ENCODE measurements at regions not wholly inside any gene's neighbourhood (a gene's known extent, or its start where the extent isn't known, plus 50 kb on each side); places are given as distances from the start of the nearest gene placed in this dataset.

DNA sequence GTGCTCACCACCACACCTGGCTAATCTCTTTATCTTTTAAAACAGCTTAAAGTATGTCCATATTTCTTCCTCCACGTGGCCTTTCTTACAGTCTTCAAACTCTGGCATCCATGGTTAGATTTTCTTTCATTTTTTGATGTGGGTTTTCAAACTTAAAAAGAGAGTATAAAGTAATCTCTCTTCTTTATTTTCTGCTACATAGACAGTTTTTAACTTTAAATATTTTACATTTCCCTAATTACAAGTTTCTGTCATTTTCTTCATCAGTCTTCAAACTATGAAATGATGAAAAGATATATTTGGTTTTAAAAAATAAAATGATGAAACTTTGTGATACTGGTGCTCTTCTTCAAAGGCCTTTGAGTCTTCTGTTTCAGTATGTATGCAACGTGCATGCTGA, 143.5 kb upstream of the ESRRG start:
- H3K4me1 ChIP-seq (ENCODE audit: low read length) = no peaks in the 10 kb centered on the region
- H3K9ac ChIP-seq (ENCODE audit: low read length) = no peak overlapping the region
- H3K36me3 ChIP-seq (replicated peaks; ENCODE audit: low read depth, low read length) = no peaks in the 10 kb centered on the region
- TF ChIP-seq, protein P1, sequence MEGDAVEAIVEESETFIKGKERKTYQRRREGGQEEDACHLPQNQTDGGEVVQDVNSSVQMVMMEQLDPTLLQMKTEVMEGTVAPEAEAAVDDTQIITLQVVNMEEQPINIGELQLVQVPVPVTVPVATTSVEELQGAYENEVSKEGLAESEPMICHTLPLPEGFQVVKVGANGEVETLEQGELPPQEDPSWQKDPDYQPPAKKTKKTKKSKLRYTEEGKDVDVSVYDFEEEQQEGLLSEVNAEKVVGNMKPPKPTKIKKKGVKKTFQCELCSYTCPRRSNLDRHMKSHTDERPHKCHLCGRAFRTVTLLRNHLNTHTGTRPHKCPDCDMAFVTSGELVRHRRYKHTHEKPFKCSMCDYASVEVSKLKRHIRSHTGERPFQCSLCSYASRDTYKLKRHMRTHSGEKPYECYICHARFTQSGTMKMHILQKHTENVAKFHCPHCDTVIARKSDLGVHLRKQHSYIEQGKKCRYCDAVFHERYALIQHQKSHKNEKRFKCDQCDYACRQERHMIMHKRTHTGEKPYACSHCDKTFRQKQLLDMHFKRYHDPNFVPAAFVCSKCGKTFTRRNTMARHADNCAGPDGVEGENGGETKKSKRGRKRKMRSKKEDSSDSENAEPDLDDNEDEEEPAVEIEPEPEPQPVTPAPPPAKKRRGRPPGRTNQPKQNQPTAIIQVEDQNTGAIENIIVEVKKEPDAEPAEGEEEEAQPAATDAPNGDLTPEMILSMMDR (IDR thresholded peaks at IDR 0.05; ENCODE audit: low read depth, low read length) = no peak
- TF ChIP-seq EZH2phosphoT487 (IDR thresholded peaks at IDR 0.05; ENCODE audit: low read depth) = no peak
- no peaks in the 10 kb centered on the region for H3K9me3 ChIP-seq (ENCODE audit: insufficient read depth, low read length)
- no peak overlapping the region for H3K4me3 ChIP-seq (ENCODE audit: low read length)
- no peak overlapping the region for H2AFZ ChIP-seq (ENCODE audit: low read depth, low read length)
- H3K4me2 ChIP-seq (ENCODE audit: low read length) = no peak overlapping the region
- H3K27ac ChIP-seq (ENCODE audit: low read length) = no peak overlapping the region
- no peaks in the 10 kb centered on the region for H4K20me1 ChIP-seq (ENCODE audit: insufficient read depth, low read length)
- H3K27me3 ChIP-seq (ENCODE audit: low read depth, low read length) = no peaks in the 10 kb centered on the region
- no peaks in the 10 kb centered on the region for H3K79me2 ChIP-seq (ENCODE audit: low read length)

DNA sequence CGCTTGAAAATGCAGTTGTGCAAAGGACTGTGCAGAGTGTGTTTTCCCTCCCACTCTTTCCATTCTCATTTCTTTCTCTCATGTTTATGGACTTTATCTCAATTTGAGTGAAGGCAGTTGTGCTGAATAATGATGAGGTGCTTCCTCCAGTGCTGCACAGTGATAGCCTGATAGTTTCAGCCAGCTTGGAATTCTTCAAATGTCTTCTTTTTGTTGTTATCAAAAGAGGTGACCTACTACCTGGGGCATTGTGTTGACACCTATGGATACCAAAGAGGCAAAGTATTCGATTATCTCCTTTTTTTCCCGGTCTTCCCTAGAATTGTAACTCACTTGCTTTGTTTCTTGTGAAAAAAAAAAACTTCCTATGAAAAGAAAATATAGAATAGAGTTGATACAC, 132.6 kb upstream of the ESRRG start:
- H3K79me2 ChIP-seq (ENCODE audit: low read length) = no peaks in the 10 kb centered on the region
- no peak overlapping the region for H3K4me3 ChIP-seq (ENCODE audit: low read length)
- no peak overlapping the region for H3K4me2 ChIP-seq (ENCODE audit: low read length)
- no peaks in the 10 kb centered on the region for H3K36me3 ChIP-seq (replicated peaks; ENCODE audit: low read depth, low read length)
- H3K9ac ChIP-seq (ENCODE audit: low read length) = no peak overlapping the region
- H2AFZ ChIP-seq (ENCODE audit: low read depth, low read length) = no peak overlapping the region
- no peaks in the 10 kb centered on the region for H3K27me3 ChIP-seq (ENCODE audit: low read depth, low read length)
- no peak overlapping the region for H3K27ac ChIP-seq (ENCODE audit: low read length)
- TF ChIP-seq, protein P1 (IDR thresholded peaks at IDR 0.05; ENCODE audit: low read depth, low read length) = no peak
- TF ChIP-seq EZH2phosphoT487 (IDR thresholded peaks at IDR 0.05; ENCODE audit: low read depth) = no peak
- H4K20me1 ChIP-seq (ENCODE audit: insufficient read depth, low read length) = no peaks in the 10 kb centered on the region
- no peaks in the 10 kb centered on the region for H3K9me3 ChIP-seq (ENCODE audit: insufficient read depth, low read length)
- no peaks in the 10 kb centered on the region for H3K4me1 ChIP-seq (ENCODE audit: low read length)

DNA sequence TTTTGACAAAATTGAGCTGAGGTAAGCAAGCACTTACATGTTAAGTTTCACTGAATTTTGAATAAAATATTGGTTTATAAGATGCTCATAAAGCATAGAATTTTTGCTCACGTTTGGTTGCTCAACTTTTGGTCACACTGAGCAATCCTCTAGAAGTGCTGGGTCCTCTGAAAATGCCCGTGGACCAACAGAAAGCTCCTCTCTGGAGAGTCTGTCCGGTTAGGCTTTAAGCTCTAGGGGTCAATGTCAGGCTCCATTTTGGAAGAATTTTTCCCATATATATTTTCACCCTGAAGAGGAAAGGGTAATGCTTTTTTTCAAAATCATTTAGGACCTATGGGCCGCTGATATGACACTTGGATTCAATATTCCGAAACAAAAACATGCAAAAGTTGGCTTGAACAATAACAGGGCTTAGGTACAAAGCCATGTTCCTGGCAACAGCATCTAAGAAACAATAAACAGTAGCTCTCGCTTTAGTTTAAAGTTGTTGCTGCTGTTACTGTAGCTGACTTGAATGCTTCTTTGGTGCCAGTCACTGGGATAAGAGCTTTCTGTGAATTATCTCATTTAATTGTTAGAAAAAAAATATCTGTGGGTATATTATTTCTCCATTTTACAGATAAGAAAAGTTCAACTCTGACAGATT, 131.7 kb upstream of the ESRRG start:
- H3K4me2 ChIP-seq (ENCODE audit: low read length) = no peak overlapping the region
- no peaks in the 10 kb centered on the region for H4K20me1 ChIP-seq (ENCODE audit: insufficient read depth, low read length)
- TF ChIP-seq, protein P1 (IDR thresholded peaks at IDR 0.05; ENCODE audit: low read depth, low read length) = no peak
- no peak for TF ChIP-seq EZH2phosphoT487 (IDR thresholded peaks at IDR 0.05; ENCODE audit: low read depth)
- H3K4me3 ChIP-seq (ENCODE audit: low read length) = no peak overlapping the region
- H3K36me3 ChIP-seq (replicated peaks; ENCODE audit: low read depth, low read length) = no peaks in the 10 kb centered on the region
- no peaks in the 10 kb centered on the region for H3K9me3 ChIP-seq (ENCODE audit: insufficient read depth, low read length)
- no peaks in the 10 kb centered on the region for H3K79me2 ChIP-seq (ENCODE audit: low read length)
- no peaks in the 10 kb centered on the region for H3K27me3 ChIP-seq (ENCODE audit: low read depth, low read length)
- no peak overlapping the region for H3K27ac ChIP-seq (ENCODE audit: low read length)
- H2AFZ ChIP-seq (ENCODE audit: low read depth, low read length) = no peak overlapping the region
- H3K4me1 ChIP-seq (ENCODE audit: low read length) = no peaks in the 10 kb centered on the region
- no peak overlapping the region for H3K9ac ChIP-seq (ENCODE audit: low read length)

DNA sequence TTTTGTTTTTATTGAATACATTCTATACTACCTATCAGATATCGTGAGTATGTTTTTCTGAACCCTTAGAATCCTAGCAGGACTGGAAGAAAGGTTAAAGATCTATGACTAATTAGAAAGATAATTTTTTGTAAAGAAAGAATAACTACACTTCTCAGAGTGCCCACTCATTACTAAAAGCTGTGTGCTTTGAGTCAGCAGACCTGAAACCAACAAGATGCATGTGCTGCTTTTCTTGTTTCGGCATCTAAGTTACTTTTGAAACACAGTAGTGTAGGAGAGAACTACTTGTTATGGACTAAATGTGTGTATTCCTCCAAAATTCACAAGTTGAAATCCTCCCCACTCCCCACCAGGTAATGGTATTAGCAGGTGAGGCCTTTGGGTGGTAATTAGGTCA, 127.8 kb upstream of the ESRRG start:
- H3K27ac ChIP-seq (ENCODE audit: low read length) = no peak overlapping the region
- H3K9ac ChIP-seq (ENCODE audit: low read length) = no peak overlapping the region
- H3K4me1 ChIP-seq (ENCODE audit: low read length) = no peaks in the 10 kb centered on the region
- TF ChIP-seq, protein P1 (IDR thresholded peaks at IDR 0.05; ENCODE audit: low read depth, low read length) = no peak
- no peak for TF ChIP-seq EZH2phosphoT487 (IDR thresholded peaks at IDR 0.05; ENCODE audit: low read depth)
- no peak overlapping the region for H2AFZ ChIP-seq (ENCODE audit: low read depth, low read length)
- no peak overlapping the region for H3K4me2 ChIP-seq (ENCODE audit: low read length)
- no peaks in the 10 kb centered on the region for H3K79me2 ChIP-seq (ENCODE audit: low read length)
- H3K36me3 ChIP-seq (replicated peaks; ENCODE audit: low read depth, low read length) = no peaks in the 10 kb centered on the region
- no peaks in the 10 kb centered on the region for H3K27me3 ChIP-seq (ENCODE audit: low read depth, low read length)
- no peak overlapping the region for H3K4me3 ChIP-seq (ENCODE audit: low read length)
- no peaks in the 10 kb centered on the region for H4K20me1 ChIP-seq (ENCODE audit: insufficient read depth, low read length)
- no peaks in the 10 kb centered on the region for H3K9me3 ChIP-seq (ENCODE audit: insufficient read depth, low read length)

Data from OCI-LY3 (cell line).